Limb (tissue), 2 donors: ENCODE measurements at regions not wholly inside any gene's neighbourhood (a gene's known extent, or its start where the extent isn't known, plus 50 kb on each side); places are given as distances from the start of the nearest gene placed in this dataset.
"Not testable (repeated sequence)": the region's sequence is repeated elsewhere in the genome, so short reads cannot be mapped to it uniquely, and the experiment has no call there.

Experiments
- DNase-seq, 2 donors: peaks; one replicate each; pipeline ENCODE4 v3.0.0-alpha.2; 2016; ENCODE audit errors: extremely low spot score in 2 of 2

- DNase-seq, result peak in 1 of 2 donors; percentile 72
These were observed 321.7 kb downstream of the DLEU7 start for GRCh38 chr13:50521831-50522149.

DNA sequence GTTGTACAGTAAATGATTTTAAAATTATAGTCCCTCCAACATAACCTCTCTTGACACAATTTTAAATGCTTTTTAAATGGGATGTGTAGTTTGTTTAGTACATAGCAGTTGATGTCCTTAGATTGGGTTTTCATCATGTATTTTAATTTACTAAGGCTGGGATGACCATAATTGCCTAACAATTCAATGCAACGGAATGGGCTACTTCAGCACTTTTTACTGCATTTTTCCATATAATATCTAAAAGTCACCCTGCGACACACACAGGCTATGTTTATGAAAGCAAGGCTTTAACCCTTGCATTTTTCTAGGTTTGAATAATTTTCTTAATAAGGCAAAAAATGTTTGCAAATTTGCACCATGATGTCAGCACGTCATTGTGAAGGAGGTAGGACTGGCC is 321.0 kb downstream of the DLEU7 start:
- no peak for DNase-seq

GRCh38 chr13:50523307-50523706 is 320.2 kb downstream of the DLEU7 start:
- DNase-seq, result no peak

GRCh38 chr13:50524560-50524959 is 318.9 kb downstream of the DLEU7 start:
- no peak for DNase-seq

DNA sequence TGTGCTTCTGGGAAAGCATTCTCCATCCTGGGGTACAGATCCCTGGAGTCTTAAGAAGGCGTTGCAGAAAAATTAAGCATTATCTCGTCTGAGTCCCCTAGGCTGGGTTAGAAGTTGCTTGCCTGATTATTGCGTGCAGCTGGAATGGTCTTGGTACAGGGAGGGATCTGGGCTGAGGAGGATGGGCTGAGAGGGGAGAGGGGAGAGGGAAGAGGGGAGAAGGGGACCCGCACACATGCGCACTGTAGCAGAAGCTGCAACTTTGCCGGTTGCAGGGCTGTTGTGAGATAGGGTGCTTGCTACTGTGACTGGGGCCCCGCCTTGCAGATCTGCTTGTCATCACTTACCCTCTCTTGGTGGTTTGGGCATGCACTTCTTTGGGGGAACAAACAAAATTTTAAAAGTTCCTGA is 316.8 kb downstream of the DLEU7 start:
- DNase-seq, result no peak

DNA sequence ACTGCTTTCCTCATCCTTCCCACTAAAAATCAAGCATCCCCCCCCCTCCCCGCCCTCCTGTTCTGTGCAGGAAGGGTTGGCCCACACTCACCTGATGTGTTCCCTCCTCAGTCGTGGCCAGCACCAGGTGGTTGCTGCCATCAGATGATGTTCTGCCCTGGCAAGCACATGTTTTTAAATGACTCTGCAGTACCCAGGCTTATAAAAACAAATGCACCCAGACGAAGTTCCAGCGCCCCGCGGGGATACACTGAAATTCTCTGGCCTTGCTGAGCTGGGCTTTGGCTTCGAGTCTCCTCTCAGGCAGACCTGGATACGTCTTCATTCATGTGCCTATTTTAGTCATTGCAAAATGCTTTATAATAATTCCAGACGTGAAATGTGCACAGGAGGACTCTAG is 316.3 kb downstream of the DLEU7 start:
- DNase-seq, result no peak

DNA sequence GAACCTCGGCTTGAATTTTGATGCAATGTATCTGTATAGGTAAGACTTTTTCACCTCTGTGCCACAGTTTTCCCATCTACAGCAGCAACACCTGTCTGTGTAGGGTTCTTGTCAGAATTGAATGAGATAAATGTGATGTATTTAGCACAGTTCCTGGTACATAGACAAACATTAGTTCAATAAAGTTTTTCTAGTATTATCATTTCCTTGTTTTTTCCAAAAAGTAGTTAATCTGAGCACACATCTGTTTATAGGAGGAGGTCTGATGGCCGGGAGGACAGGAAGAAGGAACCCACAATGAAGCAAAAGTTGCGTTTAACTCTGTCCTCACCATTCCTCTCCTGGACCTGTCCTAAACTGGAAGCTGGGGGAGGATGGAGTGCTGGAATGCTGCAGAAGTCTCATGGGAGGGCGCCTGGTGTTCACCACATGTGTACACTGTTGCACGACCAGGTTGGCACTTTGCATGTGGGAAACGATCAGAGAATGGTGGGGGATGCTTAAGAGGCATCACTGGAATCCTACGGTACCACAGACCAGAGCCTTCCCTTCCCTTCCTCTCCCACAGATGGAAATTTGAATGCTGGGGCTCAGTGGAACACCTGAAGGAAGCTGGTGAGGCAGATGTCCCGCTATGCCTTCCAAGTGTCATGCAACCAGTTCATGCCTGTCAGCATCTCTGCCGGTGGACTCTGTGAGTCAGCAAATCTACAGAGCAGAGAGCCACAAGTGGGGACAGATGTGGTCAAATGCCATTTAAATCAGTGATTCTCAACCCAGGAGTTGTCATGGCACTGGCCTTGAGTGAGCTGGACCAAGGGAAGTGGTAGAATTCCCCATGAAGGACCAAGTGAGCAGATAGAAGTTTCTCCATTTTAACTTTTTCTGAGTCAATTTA is 315.6 kb downstream of the DLEU7 start:
- DNase-seq, result no peak

- DNase-seq, result peak in 1 of 2 donors; percentile 67
These were observed 314.2 kb downstream of the DLEU7 start for GRCh38 chr13:50529154-50529882.

- no peak for DNase-seq
These were observed 311.3 kb downstream of the DLEU7 start for GRCh38 chr13:50531917-50532899.

GRCh38 chr13:50535050-50535449 is 308.4 kb downstream of the DLEU7 start:
- DNase-seq, result no peak

- DNase-seq, result no peak
These were observed 306.5 kb downstream of the DLEU7 start for GRCh38 chr13:50537029-50537428.

DNA sequence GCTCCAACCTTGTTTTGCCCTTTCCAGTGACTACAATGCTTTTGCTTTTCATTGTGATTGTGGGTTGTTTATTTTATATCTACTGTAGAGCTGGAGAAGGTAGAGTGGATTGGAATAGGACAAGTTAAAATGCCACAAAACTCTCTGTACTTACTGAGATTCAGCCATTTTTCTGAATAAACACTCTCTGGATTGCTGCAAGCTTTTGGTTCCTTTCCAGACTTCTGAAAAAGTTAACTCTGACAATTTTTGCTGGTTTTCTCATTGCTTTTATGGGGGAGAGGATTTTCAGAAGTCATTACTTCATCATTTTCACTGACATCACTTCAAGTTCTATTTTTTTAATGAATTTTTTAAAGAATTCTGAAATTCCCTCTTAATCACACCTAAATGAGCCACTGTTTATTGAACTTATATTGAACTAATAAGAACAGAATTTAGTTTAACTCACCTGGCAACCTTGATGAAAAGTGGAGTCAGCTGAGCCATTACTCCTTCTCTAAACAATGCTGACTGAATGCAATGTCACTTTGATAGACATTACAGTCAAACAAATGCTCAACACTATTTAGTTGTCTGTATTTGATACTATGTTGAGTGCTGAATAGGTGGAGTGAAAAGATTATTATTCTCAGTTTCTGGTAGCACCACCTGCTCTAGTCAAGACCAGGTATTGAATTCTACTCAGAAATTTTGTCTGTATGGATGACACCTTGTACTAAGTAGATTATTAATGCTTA is 303.5 kb downstream of the DLEU7 start:
- DNase-seq, result no peak

DNA sequence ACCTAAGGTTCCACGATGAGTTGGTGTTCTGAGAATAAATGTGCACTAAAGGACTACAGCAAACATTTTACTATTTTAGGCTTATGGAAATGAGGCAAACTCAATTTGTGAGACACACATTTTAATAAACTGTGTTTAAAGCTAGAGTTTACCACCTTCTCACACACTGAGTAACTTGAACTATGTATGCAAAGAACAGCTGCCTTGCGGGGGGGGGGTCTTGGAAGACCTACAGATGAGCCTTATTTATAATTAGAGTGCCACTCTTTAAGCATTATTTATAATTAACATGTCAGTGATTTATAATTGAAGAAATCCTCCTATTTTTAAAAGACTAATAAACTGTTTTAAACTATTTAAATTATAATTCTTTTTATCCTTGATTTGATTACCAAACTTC is 300.4 kb downstream of the DLEU7 start:
- no peak for DNase-seq

DNA sequence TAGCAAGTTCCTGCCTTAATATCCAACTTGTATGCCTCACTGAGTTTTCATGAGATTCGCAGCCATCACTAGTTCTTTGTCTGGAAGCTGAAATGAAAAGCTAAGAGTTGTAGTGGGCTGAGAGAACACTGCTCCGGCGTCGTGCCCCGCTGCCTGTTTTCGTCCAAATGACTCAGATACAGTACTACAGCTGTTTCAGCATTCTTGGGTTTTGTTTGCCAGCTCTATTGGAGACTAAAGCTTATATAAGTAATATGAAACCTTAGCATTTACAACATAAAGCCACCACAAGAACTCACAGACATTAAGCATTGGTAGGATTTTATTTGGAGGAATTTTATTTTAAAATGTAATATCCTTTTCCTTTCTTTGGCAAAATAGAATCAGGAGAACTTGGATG is 299.7 kb downstream of the DLEU7 start:
- DNase-seq, result peak; percentile 52 to 88

DNA sequence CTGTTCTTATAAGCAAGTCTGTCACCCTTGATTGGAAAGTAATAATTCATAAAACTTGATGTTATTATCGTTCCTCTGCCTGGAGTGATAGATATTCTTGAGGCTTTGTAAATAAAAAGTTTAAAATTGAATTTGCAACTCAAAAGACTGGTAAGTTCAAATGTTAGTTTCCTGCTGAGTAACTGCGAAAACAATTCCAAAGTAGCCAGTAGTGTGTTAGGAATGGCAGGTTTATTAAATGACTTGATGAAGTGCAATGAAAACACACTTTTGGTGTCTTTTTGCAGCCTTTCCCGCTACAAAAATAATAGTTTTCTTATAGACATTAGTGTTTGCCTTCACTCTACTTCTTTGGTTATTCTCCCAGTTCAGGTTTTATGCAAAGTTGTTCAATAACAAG is 299.3 kb downstream of the DLEU7 start:
- DNase-seq, result peak in 1 of 2 donors; percentile 24

DNA sequence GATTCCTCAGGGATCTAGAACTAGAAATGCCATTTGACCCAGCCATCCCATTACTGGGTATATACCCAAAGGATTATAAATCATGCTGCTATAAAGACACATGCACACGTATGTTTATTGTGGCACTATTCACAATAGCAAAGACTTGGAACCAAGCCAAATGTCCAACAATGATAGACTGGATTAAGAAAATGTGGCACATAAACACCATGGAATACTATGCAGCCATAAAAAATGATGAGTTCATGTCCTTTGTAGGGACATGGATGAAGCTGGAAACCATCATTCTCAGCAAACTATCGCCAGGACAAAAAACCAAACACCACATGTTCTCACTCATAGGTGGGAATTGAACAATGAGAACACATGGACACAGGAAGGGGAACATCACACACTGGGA is 296.3 kb downstream of the DLEU7 start:
- not testable (repeated sequence) for DNase-seq

DNA sequence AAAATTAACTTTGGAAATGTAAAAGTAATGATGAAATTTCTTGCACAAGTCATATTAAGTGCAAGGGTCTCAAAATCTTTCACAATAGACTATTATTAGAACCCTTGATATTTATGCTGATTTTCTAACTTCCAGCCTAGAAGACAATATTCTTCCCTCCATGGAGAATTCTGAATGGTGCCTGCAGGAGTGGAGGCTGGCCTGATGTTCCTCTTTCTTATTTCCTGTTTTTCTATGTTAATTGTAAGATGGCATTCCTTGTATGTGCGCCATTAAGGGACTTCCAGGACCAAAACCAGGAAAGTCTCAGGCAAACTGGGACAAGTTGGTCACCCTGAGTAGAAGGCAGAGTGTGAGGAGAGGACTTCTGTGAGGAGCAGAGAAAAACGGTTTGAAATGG is 294.9 kb downstream of the DLEU7 start:
- no peak for DNase-seq

GRCh38 chr13:50549221-50549942 is 294.1 kb downstream of the DLEU7 start:
- no peak for DNase-seq

DNA sequence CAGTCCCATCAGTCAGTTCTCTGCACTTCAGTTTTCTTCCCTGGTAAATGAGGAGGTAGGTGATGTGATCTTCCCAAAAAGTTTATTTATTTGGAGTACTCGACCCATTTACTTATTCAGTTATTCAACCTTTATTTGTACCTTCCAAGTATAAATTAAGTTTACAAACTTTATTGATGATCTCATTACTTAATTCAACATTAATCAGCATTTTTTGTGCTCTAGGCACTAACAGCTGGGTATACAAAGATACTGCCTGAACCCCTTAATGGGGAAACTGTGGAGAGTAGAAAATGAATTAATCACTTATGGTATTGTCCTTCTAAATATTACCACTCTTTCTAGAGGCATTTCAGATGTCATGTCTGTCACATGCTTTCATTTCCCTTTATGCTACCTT is 293.3 kb downstream of the DLEU7 start:
- DNase-seq, result no peak

DNA sequence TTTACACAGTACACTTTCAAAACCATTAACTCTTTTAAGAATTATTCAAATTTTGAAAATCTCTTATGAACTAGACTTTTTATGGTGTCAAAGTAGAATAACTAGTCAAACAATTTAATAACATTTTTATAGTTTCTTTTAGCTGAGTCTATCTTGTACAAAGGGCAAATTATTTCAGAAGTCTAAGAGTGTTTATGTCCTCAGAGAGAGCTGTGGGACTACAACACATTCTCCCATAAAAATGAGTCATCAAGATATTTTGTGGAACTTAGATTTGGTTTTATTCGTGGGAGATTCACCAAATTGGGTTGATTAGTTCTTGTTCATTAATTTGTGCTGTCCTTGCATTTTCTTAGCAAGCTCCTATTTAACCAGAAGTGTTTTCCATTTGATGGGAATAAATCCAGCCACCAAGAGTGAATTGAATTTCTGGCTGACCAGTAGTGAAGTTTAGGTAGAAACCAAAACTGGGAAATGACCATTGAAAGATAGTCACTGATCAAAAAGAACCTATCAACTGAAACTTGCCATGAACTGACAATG is 291.0 kb downstream of the DLEU7 start:
- DNase-seq, result no peak
